HG03432 (cell line): ENCODE measurements at regions not wholly inside any gene's neighbourhood (a gene's known extent, or its start where the extent isn't known, plus 50 kb on each side); places are given as distances from the start of the nearest gene placed in this dataset.
A peak's percentile ranks its signal among the peaks of the same experiment; 100 is the strongest.
"Not testable (repeated sequence)": the region's sequence is repeated elsewhere in the genome, so short reads cannot be mapped to it uniquely, and the experiment has no call there.

Experiments used
- ATAC-seq: cut with Tn5 transposase; IDR thresholded peaks from one replicate; pipeline ENCODE4 v1.9.1; 2021; ENCODE audit warnings: mild to moderate bottlenecking, moderate library complexity; ENCODE audit not compliant: unreplicated experiment

DNA sequence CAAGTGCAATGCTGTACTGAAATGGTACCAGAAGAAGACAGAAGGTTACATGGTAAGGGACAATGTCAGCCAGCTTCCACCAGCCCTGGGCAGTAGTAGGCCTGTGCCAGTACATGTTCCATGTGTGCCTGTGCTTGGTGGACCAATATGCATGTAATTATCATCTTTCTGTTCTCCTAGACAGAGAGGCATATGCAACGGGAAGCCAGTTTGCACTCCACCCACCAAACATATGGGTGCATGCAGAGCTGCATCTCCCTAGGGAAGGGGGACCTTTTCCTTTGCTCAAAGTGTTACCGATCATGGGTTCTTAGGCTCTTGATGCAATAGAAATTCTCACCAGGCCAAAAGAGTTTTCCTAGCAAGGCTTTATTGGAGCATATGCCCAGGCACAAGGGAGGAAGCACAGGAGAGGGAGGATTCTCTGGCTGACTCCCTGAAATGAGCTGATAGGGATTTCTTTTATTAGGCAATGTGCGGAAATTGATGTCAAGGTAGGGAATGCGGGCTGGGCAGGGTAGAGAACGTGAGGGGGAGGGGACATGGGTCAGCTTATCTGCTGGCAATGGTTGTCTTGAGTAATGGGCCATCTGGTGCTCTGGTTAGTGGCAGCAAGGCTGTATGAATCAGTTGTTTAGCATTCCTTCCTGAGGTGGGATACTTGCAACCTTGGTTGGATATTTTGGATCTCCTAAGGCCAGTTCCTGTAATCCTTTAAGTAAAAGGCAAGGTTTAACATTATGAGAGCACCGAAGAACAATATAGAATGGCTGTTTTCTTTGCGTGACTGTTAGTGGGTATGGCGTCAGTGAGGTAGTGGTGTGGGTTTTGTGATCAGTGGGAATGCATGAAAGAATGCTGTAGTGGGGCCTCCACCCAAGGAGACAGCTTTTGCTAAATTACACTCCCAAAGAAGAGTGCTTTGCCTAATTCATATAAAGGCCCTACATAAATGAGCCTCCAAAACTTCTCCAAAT, 102.5 kb downstream of the CDRT15L2 start:
- not testable (repeated sequence) for ATAC-seq

DNA sequence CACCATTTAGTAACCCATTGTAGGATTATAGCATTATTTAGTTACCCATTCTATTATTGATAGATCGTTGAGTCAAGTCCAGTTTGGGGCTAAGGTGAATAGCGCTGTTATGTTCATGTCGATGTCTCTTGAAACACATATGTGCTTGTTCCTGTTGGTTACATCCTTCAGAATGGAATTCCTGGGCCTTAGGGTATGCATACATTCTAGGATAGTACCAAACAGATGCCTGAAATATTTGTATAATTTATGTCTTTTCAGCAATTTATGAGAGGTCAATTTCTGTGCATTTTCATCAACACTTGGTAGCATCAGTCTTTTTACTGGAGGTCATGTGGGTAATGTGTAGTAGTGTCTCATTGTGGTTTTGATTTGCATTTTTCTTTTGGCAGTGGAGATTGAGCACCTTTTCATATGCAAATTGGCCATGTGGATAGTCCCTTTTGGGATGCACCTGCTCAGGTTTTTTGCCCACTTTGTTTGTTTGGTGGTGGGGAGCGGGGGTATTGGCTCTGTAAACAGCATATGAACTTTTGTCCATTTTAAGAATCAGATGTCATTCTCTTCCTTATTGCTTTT, 104.2 kb downstream of the CDRT15L2 start:
- not testable (repeated sequence) for ATAC-seq

GRCh38 chr17:20684975-20685374, 105.5 kb downstream of the CDRT15L2 start:
- not testable (repeated sequence) for ATAC-seq

DNA sequence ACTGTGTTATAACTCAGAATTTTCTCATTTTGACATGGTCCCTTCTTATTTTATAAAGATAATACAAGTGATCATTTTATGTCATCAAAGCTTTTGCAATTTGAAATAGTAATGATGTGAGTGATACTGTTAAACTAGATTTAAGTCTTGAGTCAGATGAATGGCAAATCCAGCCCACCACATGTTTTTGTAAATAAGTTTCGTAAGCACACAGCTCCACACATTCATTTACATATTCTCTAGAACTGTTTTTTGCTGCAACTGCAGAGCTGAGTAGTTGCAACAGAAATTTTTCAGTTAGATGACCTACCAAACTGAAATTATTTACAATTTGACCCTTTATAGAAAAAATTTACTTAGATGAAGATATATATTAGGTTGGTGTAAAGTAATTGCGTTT, 108.1 kb downstream of the CDRT15L2 start:
- not testable (repeated sequence) for ATAC-seq

DNA sequence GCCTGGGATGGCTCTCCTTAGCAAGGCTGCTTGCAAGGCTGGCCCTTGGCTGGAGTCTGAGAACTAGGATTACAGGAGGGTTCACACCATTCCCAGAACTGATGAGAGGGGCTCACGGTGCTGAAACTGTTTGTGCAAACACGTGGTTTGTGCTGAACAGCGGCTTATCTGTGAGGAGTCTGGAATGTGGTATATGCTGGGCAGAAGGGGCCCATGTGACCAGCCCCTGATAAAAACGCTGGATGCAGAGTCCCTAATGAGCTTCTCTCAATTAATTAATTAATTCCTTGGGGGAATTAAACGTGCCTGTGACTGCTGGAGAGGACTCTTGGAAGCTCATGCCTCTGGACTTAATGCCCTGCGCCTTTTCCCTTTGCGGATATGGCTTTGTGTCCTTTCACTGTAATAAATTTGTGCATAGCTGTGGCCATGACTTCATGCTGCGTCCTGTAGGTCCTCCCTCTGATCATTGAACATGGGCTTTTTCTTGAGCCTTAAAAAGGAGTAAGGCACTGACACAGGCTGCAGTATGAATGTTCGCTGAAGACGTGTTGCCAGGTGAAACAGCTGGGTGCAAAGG, 109.7 kb downstream of the CDRT15L2 start:
- not testable (repeated sequence) for ATAC-seq

DNA sequence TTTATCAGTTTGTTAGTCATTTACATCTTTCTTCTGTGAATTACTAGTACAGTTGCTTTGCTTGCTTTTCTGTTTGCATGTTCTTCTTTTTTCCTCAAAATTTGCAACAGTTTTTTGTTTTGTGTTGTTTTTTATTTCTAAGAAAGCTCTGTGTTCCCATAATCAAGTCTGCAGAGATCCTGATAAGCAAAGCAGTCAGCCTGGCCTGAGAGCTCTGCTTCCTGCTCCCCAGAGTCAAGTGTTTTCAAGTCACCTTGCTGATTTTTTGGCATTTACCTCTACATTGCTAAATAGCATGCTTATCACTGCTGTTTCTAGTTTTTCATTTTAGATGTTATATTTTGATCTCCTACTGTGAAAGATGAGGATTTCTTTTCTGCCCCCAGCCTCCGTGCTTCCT, 113.2 kb downstream of the CDRT15L2 start:
- ATAC-seq, result not testable (repeated sequence)

GRCh38 chr17:20695871-20696270, 116.3 kb downstream of the CDRT15L2 start:
- not testable (repeated sequence) for ATAC-seq

GRCh38 chr17:20698463-20699206, 119.1 kb downstream of the CDRT15L2 start:
- ATAC-seq, result peak; percentile 95

DNA sequence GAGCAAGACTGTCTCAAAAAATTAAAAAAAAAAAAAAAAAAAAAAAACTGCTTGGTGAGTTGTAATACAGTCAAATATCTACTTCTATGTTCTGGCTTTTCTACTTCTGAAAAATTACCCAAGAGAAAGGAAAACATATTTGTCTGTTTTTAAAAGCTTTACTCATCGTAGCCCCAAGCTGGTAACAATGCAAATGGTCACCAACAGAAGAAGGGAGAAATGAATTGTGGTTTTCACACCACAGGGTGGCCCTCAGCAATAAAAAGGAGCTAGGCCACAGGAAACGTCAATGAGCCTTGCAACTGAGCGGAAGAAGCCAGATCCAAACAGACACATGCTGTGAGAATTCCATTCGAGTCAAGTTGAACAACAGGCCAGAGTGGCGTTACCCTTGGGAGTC, 121.0 kb downstream of the CDRT15L2 start:
- not testable (repeated sequence) for ATAC-seq

GRCh38 chr17:20701366-20701765, 121.8 kb downstream of the CDRT15L2 start:
- not testable (repeated sequence) for ATAC-seq

GRCh38 chr17:20702692-20703091, 123.2 kb downstream of the CDRT15L2 start:
- no peak for ATAC-seq

DNA sequence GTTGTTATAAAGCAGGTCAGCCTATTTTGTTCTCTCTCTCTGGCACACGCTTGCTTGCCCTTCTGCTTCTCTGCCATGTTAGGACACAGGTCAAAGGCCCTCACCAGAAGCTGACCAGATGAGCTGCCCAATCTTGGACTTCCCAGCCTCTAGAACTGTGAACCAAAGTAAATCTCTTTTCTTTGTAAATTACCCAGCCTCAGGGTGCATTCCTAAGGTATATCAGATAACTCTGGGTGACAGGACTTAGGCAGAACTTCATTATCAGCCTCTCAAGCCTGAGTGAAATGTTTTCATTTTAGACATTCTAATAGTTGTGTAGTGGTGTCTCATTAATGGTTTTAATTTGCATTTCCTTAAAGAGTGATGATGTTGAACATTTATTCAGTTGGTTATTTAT, 124.3 kb downstream of the CDRT15L2 start:
- ATAC-seq, result no peak

DNA sequence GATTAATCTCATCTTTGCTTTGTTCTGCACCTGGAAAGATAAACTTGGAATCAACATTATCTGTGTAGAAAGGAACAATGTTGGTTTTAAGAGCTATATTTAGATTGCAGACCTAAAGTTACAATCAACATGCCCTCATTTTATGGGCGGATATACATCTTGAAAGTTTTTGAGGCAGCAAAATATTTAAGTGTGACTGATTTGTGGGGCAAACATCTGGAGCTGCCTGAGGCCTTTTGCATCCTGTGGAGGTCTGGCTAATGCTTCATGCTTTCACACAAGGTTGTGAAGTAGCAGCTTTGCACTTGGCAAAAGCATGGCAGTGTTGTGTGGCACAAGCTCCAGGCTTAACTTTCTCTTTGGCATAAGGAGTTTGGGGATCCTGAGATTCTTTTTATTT, 125.7 kb downstream of the CDRT15L2 start:
- not testable (repeated sequence) for ATAC-seq

- ATAC-seq, result no peak
These were observed 127.3 kb downstream of the CDRT15L2 start for GRCh38 chr17:20706751-20707373.

DNA sequence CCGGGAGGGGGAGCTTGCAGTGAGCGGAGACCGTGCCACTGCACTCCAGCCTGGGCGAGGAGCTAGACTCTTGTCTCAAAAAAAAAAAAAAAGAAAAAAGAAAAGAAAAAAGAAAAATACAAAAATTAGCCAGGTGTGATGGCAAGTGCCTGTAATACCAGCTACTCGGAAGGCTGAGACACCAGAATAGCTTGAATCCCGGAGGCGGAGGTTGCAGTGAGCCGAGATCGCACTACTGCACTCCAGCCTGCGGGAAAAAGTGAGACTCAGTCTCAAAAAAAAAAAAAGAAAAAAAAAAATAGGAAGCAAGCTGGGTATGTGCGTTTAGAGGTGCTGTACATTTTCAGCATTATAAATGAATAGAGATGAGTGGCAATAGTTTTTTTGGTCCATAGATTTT, 129.3 kb downstream of the CDRT15L2 start:
- ATAC-seq, result not testable (repeated sequence)

- not testable (repeated sequence) for ATAC-seq
These were observed 137.0 kb downstream of the CDRT15L2 start for GRCh38 chr17:20716481-20716880.

DNA sequence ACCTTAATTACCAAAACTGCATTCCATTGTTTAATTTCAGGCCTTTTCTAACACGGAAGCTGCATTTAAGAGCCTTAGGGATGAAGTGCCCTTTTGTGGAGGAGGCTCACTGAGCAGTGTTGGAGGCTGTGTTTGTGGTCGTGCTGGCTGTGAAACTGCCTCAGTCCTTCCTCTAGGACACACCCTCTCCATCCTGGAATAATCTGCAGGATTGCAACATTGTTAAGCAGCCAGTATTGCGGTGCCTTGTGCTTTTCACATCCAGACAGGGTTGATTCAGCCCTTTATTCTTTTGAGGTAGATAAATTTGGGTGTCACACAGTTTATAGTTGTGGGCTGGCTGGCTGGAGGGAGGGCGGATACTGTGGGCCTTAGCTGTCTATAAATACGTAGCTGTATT, 141.6 kb downstream of the CDRT15L2 start:
- no peak for ATAC-seq

DNA sequence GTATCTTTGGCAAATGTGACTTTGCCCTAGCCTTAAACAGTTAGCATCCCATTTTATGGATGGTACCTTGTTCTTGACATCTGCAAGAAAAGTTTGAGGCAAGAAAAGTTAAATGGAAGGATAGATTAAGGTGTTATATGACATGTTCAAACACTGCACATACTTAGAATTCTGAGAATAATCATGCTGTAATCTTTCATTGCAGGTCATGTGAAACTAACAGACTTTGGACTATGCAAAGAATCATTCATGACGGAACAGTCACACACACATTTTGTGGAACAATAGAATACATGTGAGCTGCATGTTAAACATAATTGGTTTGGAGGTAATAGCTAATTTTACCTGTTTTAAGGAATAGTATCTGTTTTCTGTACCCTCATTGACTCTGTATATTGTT, 144.9 kb downstream of the CDRT15L2 start:
- not testable (repeated sequence) for ATAC-seq

DNA sequence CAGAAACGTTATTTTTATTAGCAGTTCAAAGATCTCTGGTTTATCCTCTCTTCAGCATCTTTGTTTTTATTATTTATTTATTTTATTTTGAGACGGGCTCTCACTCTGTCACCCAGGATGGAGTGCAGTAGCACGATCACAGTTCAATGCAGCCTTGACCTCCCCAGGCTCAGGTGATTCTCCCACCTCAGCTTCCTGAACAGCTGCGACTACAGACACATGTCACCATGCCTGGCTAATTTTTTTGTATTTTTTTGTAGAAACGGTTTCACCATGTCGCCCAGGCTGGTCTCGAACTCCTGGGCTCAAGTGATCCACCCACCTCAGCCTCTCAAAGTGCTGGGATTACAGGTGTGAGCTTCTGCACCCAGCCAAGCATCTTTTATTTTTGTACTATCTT, 147.7 kb downstream of the CDRT15L2 start:
- not testable (repeated sequence) for ATAC-seq

DNA sequence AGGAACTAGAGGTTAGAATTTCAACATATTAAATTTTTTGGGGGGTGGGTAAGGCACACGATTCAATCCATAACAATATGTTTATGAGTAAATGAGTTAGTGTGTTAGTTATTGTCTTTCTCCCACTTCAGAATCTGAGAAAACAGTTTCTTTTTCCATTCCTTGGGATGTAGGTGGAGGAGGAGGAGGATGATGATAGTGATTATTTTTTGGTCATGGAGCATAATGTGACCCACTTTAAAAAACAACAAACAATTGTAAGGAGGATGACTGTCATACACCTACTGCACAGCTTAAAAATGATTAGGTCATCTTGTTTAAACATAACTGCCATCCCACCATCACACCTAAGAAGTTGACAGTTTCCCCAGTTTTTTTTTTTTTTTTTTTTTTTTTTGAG, 148.7 kb downstream of the CDRT15L2 start:
- no peak for ATAC-seq
